H1 (cell line): ENCODE measurements at regions not wholly inside any gene's neighbourhood (a gene's known extent, or its start where the extent isn't known, plus 50 kb on each side); places are given as distances from the start of the nearest gene placed in this dataset.

ENCODE experiments used
- CTCF ChIA-PET: fragments of 300-600 bp; sonication (Branson Sonifier 250); formaldehyde crosslinking; loops from one replicate; lab custom pipeline; 2021; ENCODE audit not compliant: partially characterized antibody; lab: Charles Lee
- POLR2A ChIA-PET: fragments of 300-600 bp; sonication (Branson Sonifier 250); formaldehyde crosslinking; loops from one replicate; lab custom pipeline; 2021; ENCODE audit warnings: inconsistent platforms; ENCODE audit not compliant: partially characterized antibody; lab: Charles Lee
- DNase-seq, 2 experiments: peaks; one replicate each; pipeline versions ENCODE4 v3.0.0 to v3.0.0-alpha.2; 2010 to 2022; ENCODE audit warnings: low spot score in 2 of 2, low read depth in 1 of 2, mixed read lengths in 1 of 2
- FAIRE-seq: peaks from 2 replicates; lab custom pipeline; 2011; peaks lifted over from hg19 to GRCh38; lab: Jason Lieb, UNC
- H2AFZ ChIP-seq: 2 replicates; pipeline ENCODE4 v1.8.1; 2012; ENCODE audit warnings: low read length, inconsistent platforms
- H2AK5ac ChIP-seq: 2 replicates; pipeline ENCODE4 v1.6.1; 2013; ENCODE audit warnings: low read depth, low read length
- H2BK120ac ChIP-seq: replicated peaks from 2 replicates; pipeline ENCODE3; 2013; ENCODE audit warnings: low read depth, low read length, inconsistent platforms
- H2BK12ac ChIP-seq: 2 replicates; pipeline ENCODE4 v1.6.1; 2013; ENCODE audit warnings: low read depth, low read length
- H2BK15ac ChIP-seq: 2 replicates; pipeline ENCODE4 v1.6.1; 2013; ENCODE audit warnings: low read length
- H2BK20ac ChIP-seq: 2 replicates; pipeline ENCODE4 v1.6.1; 2013; ENCODE audit warnings: low read length
- H2BK5ac ChIP-seq: 2 replicates; pipeline ENCODE4 v1.6.1; 2013; ENCODE audit warnings: low read depth, low read length
- H3K14ac ChIP-seq: 2 replicates; pipeline ENCODE4 v1.6.1; 2013; ENCODE audit warnings: inconsistent platforms; ENCODE audit not compliant: insufficient read length
- H3K18ac ChIP-seq: 2 replicates; pipeline ENCODE4 v1.6.1; 2013; ENCODE audit warnings: low read length; ENCODE audit errors: extremely low read depth
- H3K23ac ChIP-seq: 2 replicates; pipeline ENCODE4 v1.6.1; 2013; ENCODE audit warnings: inconsistent platforms; ENCODE audit not compliant: insufficient read length
- H3K23me2 ChIP-seq: 2 replicates; pipeline ENCODE4 v1.6.1; 2013; ENCODE audit warnings: low read depth, low read length
- H3K27ac ChIP-seq: 2 replicates; pipeline ENCODE4 v1.6.1; 2011; ENCODE audit warnings: low read depth, low read length, inconsistent platforms
- H3K27me3 ChIP-seq, 4 experiments: replicated peaks in 1 of 4; 1 replicate in 1 of 4; 2 replicates in 3 of 4; pipeline versions ENCODE4 v1.6.1 to v1.8.1; 2011 to 2013; ENCODE audit warnings: low read length in 3 of 4, mild to moderate bottlenecking in 3 of 4, inconsistent platforms in 2 of 4, mixed read lengths in 2 of 4, moderate library complexity in 1 of 4; ENCODE audit not compliant: control insufficient read depth in 3 of 4, insufficient read depth in 3 of 4; ENCODE audit errors: extremely low read depth in 1 of 4
- H3K36me3 ChIP-seq, 4 experiments: 2 replicates each; pipeline versions ENCODE4 v1.6.1 to v1.8.1; 2011 to 2013; ENCODE audit warnings: mild to moderate bottlenecking in 4 of 4, low read length in 3 of 4, moderate library complexity in 2 of 4, control low read depth in 1 of 4, inconsistent platforms in 1 of 4; ENCODE audit not compliant: insufficient read depth in 4 of 4, control insufficient read depth in 2 of 4
- H3K4ac ChIP-seq: replicated peaks from 2 replicates; pipeline ENCODE3; 2013; ENCODE audit warnings: low read length, low read depth, mixed read lengths, inconsistent platforms; ENCODE audit not compliant: insufficient read length
- H3K4me1 ChIP-seq, 4 experiments: replicated peaks in 1 of 4; 1 replicate in 1 of 4; 2 replicates in 3 of 4; pipeline versions ENCODE4 v1.6.1 to v1.8.1; 2011 to 2013; ENCODE audit warnings: low read length in 3 of 4, inconsistent platforms in 2 of 4, mixed read lengths in 1 of 4; ENCODE audit not compliant: insufficient read depth in 4 of 4, control insufficient read depth in 3 of 4
- H3K4me2 ChIP-seq, 2 experiments: 2 replicates each; pipeline versions ENCODE4 v1.6.1 to v1.8.1; 2011 to 2013; ENCODE audit warnings: low read depth in 2 of 2, low read length in 2 of 2, control low read depth in 1 of 2, inconsistent platforms in 1 of 2, mild to moderate bottlenecking in 1 of 2; ENCODE audit not compliant: insufficient read depth in 1 of 2
- H3K4me3 ChIP-seq, 4 experiments: fragments of 200-600, 300-600 bp in 1 of 4; sonication (generic), shearing (Covaris generic), sonication (Bioruptor Twin) in 1 of 4; 2 replicates each; pipeline versions ENCODE4 v1.5.1 to v1.8.1; 2011 to 2016; ENCODE audit warnings: low read length in 4 of 4, low read depth in 3 of 4, control low read depth in 2 of 4, inconsistent platforms in 2 of 4, mild to moderate bottlenecking in 2 of 4, mixed read lengths in 1 of 4, moderate library complexity in 1 of 4; ENCODE audit not compliant: insufficient read depth in 2 of 4; ENCODE audit errors: extremely low read depth in 1 of 4
- H3K56ac ChIP-seq: replicated peaks from 2 replicates; pipeline ENCODE3; 2013; ENCODE audit warnings: low read depth, mild to moderate bottlenecking, mixed read lengths, low read length, inconsistent platforms; ENCODE audit not compliant: insufficient read length
- H3K79me1 ChIP-seq: 2 replicates; pipeline ENCODE4 v1.6.1; 2013; ENCODE audit warnings: low read depth, low read length, control low read depth
- H3K79me2 ChIP-seq, 2 experiments: 2 replicates each; pipeline versions ENCODE4 v1.6.1 to v1.8.1; 2012 to 2013; ENCODE audit warnings: low read length in 2 of 2, mild to moderate bottlenecking in 2 of 2, inconsistent platforms in 1 of 2; ENCODE audit not compliant: insufficient read depth in 2 of 2, control insufficient read depth in 1 of 2
- H3K9ac ChIP-seq, 4 experiments: replicated peaks in 1 of 4; 1 replicate in 1 of 4; 2 replicates in 3 of 4; pipeline versions ENCODE4 v1.6.1 to v1.8.1; 2011 to 2013; ENCODE audit warnings: low read depth in 3 of 4, low read length in 3 of 4, control low read depth in 2 of 4, mild to moderate bottlenecking in 2 of 4, moderate library complexity in 2 of 4, inconsistent platforms in 1 of 4; ENCODE audit errors: extremely low read depth in 1 of 4
- H3K9me3 ChIP-seq, 2 experiments: 2 replicates each; pipeline versions ENCODE4 v1.6.1 to v1.8.1; 2012 to 2013; ENCODE audit warnings: mild to moderate bottlenecking in 2 of 2, moderate library complexity in 2 of 2, control low read depth in 1 of 2, inconsistent platforms in 1 of 2, low read depth in 1 of 2, low read length in 1 of 2, mixed read lengths in 1 of 2; ENCODE audit not compliant: insufficient read depth in 2 of 2
- H4K20me1 ChIP-seq, 2 experiments: replicated peaks in 1 of 2; 2 replicates each; pipeline versions ENCODE3 to v1.8.1; 2011 to 2013; ENCODE audit warnings: inconsistent platforms in 2 of 2, low read length in 2 of 2, mild to moderate bottlenecking in 1 of 2; ENCODE audit not compliant: insufficient read depth in 2 of 2, control insufficient read depth in 1 of 2
- H4K5ac ChIP-seq: 2 replicates; pipeline ENCODE4 v1.6.1; 2013; ENCODE audit warnings: low read length, low read depth, mixed read lengths, inconsistent platforms; ENCODE audit not compliant: insufficient read length
- H4K8ac ChIP-seq: 2 replicates; pipeline ENCODE4 v1.8.0; 2013; ENCODE audit warnings: mild to moderate bottlenecking, moderate library complexity, low read length, inconsistent platforms; ENCODE audit not compliant: insufficient read depth; ENCODE audit errors: extremely low read depth
- H4K91ac ChIP-seq: replicated peaks from 2 replicates; pipeline ENCODE3; 2013; ENCODE audit warnings: low read length, mixed read lengths, inconsistent platforms; ENCODE audit not compliant: insufficient read length
- BACH1 ChIP-seq: IDR thresholded peaks from 2 replicates; pipeline ENCODE4 v1.6.1; 2012; ENCODE audit warnings: low read length, improper control_type of control experiment
- CTBP2 ChIP-seq: IDR thresholded peaks from 2 replicates; pipeline ENCODE4 v1.7.0; 2011; ENCODE audit warnings: borderline replicate concordance, mild to moderate bottlenecking, moderate library complexity, mixed read lengths, low read length; ENCODE audit not compliant: insufficient read depth, insufficient read length
- CTCF ChIP-seq, 3 experiments: IDR thresholded peaks; 1 replicate in 2 of 3; 2 replicates in 1 of 3; pipeline versions ENCODE4 v1.5.1 to v1.6.1; 2011; ENCODE audit warnings: low read length in 3 of 3, mild to moderate bottlenecking in 3 of 3, inconsistent platforms in 2 of 3, low read depth in 1 of 3, moderate library complexity in 1 of 3; ENCODE audit not compliant: insufficient read depth in 1 of 3; ENCODE audit errors: control extremely low read depth in 1 of 3
- EGR1 ChIP-seq: IDR thresholded peaks from 2 replicates; pipeline ENCODE4 v1.6.1; 2011; ENCODE audit warnings: low read depth, low read length, borderline replicate concordance
- EZH2 ChIP-seq: fragments of 200-600 bp; sonication (generic); IDR thresholded peaks from 2 replicates; pipeline ENCODE4 v1.7.1; 2012; ENCODE audit warnings: low read depth, mild to moderate bottlenecking, moderate library complexity, low read length, inconsistent platforms; ENCODE audit not compliant: severe bottlenecking
- MAFK ChIP-seq: IDR thresholded peaks from 2 replicates; pipeline ENCODE4 v1.6.1; 2012; ENCODE audit warnings: low read depth, mild to moderate bottlenecking, improper control_type of control experiment, low read length
- POLR2AphosphoS5 ChIP-seq: IDR thresholded peaks from 2 replicates; pipeline ENCODE4 v1.6.1; 2011; ENCODE audit warnings: low read depth, low read length
- RAD21 ChIP-seq, 2 experiments: IDR thresholded peaks in 1 of 2; conservative IDR thresholded peaks in 1 of 2; 2 replicates each; pipeline ENCODE4 v1.6.1; 2011; ENCODE audit warnings: low read depth in 2 of 2, low read length in 2 of 2, improper control_type of control experiment in 1 of 2, inconsistent platforms in 1 of 2, mild to moderate bottlenecking in 1 of 2, moderate library complexity in 1 of 2
- RBBP5 ChIP-seq: IDR thresholded peaks from 2 replicates; pipeline ENCODE4 v1.7.1; 2012; ENCODE audit warnings: low read depth, mild to moderate bottlenecking, inconsistent platforms, low read length, moderate library complexity, borderline replicate concordance
- SIRT6 ChIP-seq: IDR thresholded peaks from one replicate; pipeline ENCODE4 v1.7.1; 2012; ENCODE audit warnings: low read length, inconsistent platforms
- SP2 ChIP-seq: IDR thresholded peaks from 2 replicates; pipeline ENCODE4 v1.6.1; 2012; ENCODE audit warnings: mild to moderate bottlenecking, low read length, inconsistent platforms
- TAF7 ChIP-seq: optimal IDR thresholded peaks from 2 replicates; pipeline ENCODE3; 2011; ENCODE audit warnings: low read depth, mild to moderate bottlenecking, inconsistent platforms, low read length, moderate library complexity, borderline replicate concordance
- WGBS, 2 experiments: shearing (Covaris generic) in 1 of 2; methylation state at CpG; one replicate each; pipeline versions ENCODE4 v1.1.6 to v1.1.7; 2013 to 2015; ENCODE audit warnings: low lambda C conversion rate in 2 of 2, mixed read lengths in 2 of 2, inconsistent platforms in 1 of 2, low coverage in 1 of 2, missing lambda C conversion rate in 1 of 2; ENCODE audit not compliant: insufficient replicate concordance in 2 of 2, insufficient coverage in 1 of 2, insufficient read length in 1 of 2; ENCODE audit errors: extremely low coverage in 1 of 2, missing lambda C conversion rate in 1 of 2; 5-methylcytosine and 5-hydroxymethylcytosine counted together

GRCh38 chr6:166864333-166864732, 92.0 kb downstream of the RNASET2 start:
- CTCF ChIA-PET, result interaction anchor here (0.6 to 1.3 kb wide), 3 partner anchors 12 to 331 kb away, joined by 3 to 4 read pairs (median 3); no protein-coding TSS in a partner anchor
- WGBS, 2 experiments, result 64% methylated on average over 1 of the region's 1 CpG; no CpG with 5 or more reads in 1 of the 2 experiments
- TF ChIP-seq POLR2AphosphoS5, result no peak
- TF ChIP-seq CTBP2, result no peak
- no peak for TF ChIP-seq BACH1
- no peak for TF ChIP-seq RAD21 (IDR thresholded peaks at IDR 0.05 in 1 of 2, conservative IDR thresholded peaks at IDR 0.05 in 1 of 2; ENCODE audit: low read depth in 2 of 2, low read length in 2 of 2)
- no peak for TF ChIP-seq MAFK
- TF ChIP-seq EGR1, result no peak
- TF ChIP-seq EZH2, result no peak
- no peak for TF ChIP-seq SIRT6
- TF ChIP-seq CTCF (IDR thresholded peaks at IDR 0.05; ENCODE audit: control extremely low read depth in 1 of 3, insufficient read depth in 1 of 3, low read depth in 1 of 3, low read length in 3 of 3), result no peak
- TF ChIP-seq TAF7, result no peak
- no peak for TF ChIP-seq SP2
- no peak for TF ChIP-seq RBBP5

More at GRCh38 chr6:166864333-166864732, 92.0 kb downstream of the RNASET2 start:
- no peak overlapping the region for H3K4me2 ChIP-seq
- H2AK5ac ChIP-seq, result no peak overlapping the region
- H3K23me2 ChIP-seq, result peaks cover 10% of the 10 kb centered on the region
- peaks cover 0 to 10% (median 3%) of the 10 kb centered on the region in 4 experiments; a peak in 3 of 7 replicates for H3K27me3 ChIP-seq
- POLR2A ChIA-PET, result no interaction called here
- peaks cover 0 to 5% (median 0%) of the 10 kb centered on the region in 4 experiments; a peak in 3 of 7 replicates for H3K4me1 ChIP-seq
- no peak overlapping the region for H2BK5ac ChIP-seq
- no peak overlapping the region for H2BK12ac ChIP-seq
- H3K18ac ChIP-seq, result no peak overlapping the region
- H3K23ac ChIP-seq, result no peak overlapping the region
- no peak overlapping the region for H2BK20ac ChIP-seq
- no peak overlapping the region for H3K27ac ChIP-seq
- no peak overlapping the region for H2BK15ac ChIP-seq
- H2AFZ ChIP-seq, result no peak overlapping the region
- no peak overlapping the region for H4K5ac ChIP-seq
- no peaks in the 10 kb centered on the region for H3K36me3 ChIP-seq
- H3K4ac ChIP-seq, result no peak overlapping the region
- H3K14ac ChIP-seq, result no peak overlapping the region
- no peak overlapping the region for H2BK120ac ChIP-seq
- FAIRE-seq, result no peak
- no peaks in the 10 kb centered on the region for H4K20me1 ChIP-seq
- no peak overlapping the region for H3K4me3 ChIP-seq
- no peaks in the 10 kb centered on the region for H3K9me3 ChIP-seq
- DNase-seq, result no peak
- H3K79me1 ChIP-seq, result no peaks in the 10 kb centered on the region
- no peak overlapping the region for H3K56ac ChIP-seq
- no peak overlapping the region for H3K9ac ChIP-seq
- no peak overlapping the region for H4K8ac ChIP-seq
- H3K79me2 ChIP-seq, result no peaks in the 10 kb centered on the region
- no peak overlapping the region for H4K91ac ChIP-seq
